Raji (cell line): ENCODE measurements at regions not wholly inside any gene's neighbourhood (a gene's known extent, or its start where the extent isn't known, plus 50 kb on each side); places are given as distances from the start of the nearest gene placed in this dataset.

Experiments used
- POLR2A ChIP-seq: IDR thresholded peaks from 2 replicates; pipeline ENCODE4 v1.6.1; 2011; ENCODE audit warnings: low read depth, low read length, control low read depth; ENCODE audit not compliant: insufficient read depth

- TF ChIP-seq POLR2A, result no peak
These were observed 218.4 kb downstream of the ANAPC1 start for GRCh38 chr2:111665551-111666116.

DNA sequence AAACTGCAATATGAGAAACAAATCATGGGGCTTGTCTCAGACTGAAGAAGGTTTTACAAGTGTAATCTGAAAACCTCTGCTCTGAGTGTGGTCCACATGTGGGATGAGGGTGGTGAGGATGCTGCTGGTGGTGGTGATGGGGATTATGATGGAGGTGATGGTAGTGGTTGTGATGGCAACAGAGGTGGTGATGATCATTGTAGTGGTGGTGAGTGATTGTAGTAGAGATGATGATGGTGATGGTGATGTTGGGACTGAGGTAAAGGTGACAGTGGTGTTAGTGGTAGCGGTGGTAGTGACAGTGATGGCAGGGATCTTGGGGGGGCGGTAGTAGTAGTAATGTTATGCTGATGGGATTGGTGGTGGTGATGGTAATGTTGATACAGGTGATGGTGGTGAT, 217.8 kb downstream of the ANAPC1 start:
- no peak for TF ChIP-seq POLR2A

- no peak for TF ChIP-seq POLR2A
These were observed 217.0 kb downstream of the ANAPC1 start for GRCh38 chr2:111667001-111667400.

DNA sequence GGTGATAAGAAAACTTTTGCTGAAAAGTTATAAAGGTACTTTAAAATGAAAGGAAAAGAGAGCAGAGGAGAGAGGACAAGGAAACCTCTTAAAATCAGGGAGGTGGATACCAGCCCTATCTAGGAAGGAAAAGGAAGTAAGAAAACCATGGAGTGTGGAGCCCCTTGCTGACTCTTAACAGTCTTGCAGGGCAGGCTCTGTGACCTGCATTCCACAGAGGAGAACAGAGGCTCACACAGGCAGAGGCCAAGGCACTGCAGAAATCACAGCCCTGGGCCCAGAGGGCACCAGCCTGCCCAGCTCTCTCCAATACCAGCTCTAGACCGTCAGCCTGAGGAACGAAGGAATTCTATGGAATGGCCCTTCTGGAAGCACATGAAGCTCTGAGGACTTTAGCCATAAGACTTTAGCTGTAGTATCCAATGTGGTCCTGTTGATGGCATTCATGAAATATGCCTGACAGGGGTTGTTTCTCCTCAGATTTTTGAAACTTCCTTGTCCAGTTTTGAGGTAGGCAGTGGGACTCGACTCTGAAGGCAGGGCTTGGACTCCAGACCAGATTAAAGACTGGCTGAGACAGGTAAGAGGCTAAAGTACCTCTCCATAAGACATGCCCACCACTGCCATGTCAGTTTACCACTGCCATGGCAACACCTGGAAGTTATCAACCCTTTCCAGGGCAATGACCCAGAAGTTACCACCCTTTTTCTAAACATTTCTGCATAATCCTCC, 216.3 kb downstream of the ANAPC1 start:
- TF ChIP-seq POLR2A, result no peak

DNA sequence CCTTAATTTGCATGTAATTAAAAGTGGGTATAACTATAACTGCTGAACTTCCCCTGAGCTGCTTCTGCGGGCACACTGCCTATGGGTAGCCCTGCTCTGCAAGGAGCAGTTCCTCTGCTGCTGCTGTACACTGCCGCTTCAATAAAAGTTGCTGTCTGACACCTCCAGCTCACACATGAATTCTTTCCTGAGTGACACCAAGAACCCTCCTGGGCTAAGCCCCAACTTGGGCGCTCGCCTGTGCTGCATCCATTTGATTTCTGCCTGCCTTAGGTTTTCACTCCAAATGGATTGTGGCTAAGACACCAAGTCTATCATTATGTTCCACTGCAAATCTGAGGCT, 215.7 kb downstream of the ANAPC1 start:
- peak; percentile 75 for TF ChIP-seq POLR2A

GRCh38 chr2:111668741-111669140, 215.3 kb downstream of the ANAPC1 start:
- peak; percentile 0; the same call in 1 of the 2 replicates for TF ChIP-seq POLR2A

DNA sequence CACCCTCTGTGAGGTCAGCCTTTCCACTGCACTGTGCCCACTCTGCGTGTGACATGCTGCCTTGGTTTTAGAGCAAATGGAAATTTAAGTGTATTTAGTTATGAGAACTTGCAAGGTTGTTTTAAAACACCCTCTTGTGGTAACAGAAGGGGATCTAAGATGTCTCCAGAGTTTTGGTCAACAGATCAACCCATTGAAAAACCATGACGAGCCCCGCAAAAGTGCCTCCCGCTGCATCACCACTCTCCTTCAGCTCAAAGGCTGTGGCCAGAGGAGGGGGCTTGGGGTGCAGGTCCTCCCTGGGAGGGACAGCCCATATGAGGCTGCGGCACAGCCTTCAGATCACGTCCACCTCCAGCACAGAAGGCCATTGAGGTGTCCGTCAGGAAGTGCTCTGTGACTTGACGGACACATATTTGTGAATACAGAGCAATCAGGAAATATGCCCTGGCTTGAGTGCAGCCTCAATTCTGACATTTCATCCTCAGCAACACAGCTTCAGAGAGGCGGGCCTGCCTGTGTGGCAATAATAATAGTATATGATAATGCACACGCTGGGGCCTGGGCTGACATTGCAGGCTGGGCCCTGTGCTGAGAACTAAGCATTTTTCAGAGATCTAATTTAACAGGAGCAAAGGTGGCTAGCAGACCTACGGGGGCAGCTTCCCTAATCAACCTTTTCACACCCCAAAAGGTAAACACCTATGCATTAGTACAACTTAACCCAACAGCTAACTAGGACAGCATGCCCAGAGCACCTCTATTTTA, 213.9 kb downstream of the ANAPC1 start:
- no peak for TF ChIP-seq POLR2A

- TF ChIP-seq POLR2A, result no peak; the same call in 1 of the 2 replicates
These were observed 213.2 kb downstream of the ANAPC1 start for GRCh38 chr2:111670776-111671175.

- TF ChIP-seq POLR2A, result no peak
These were observed 212.4 kb downstream of the ANAPC1 start for GRCh38 chr2:111671426-111672150.

DNA sequence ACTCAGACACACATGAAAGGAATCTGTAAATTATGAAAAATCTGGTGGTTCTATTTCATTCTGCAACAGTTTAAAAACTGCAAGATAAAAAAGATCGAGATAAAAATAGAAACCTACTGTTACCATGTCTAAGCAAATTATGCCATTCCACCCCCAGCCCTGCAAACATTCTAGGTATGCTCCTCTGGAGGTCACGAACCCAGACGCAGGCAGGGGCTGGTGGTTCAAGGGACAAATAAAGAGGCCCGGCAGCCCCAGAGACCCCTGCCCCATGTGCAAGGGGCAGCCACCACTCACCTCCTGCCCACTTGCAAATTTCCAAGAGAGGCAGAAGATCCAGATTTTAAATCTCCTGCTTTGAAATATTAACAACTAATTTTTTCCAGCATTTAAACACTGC, 210.5 kb downstream of the ANAPC1 start:
- TF ChIP-seq POLR2A, result no peak

DNA sequence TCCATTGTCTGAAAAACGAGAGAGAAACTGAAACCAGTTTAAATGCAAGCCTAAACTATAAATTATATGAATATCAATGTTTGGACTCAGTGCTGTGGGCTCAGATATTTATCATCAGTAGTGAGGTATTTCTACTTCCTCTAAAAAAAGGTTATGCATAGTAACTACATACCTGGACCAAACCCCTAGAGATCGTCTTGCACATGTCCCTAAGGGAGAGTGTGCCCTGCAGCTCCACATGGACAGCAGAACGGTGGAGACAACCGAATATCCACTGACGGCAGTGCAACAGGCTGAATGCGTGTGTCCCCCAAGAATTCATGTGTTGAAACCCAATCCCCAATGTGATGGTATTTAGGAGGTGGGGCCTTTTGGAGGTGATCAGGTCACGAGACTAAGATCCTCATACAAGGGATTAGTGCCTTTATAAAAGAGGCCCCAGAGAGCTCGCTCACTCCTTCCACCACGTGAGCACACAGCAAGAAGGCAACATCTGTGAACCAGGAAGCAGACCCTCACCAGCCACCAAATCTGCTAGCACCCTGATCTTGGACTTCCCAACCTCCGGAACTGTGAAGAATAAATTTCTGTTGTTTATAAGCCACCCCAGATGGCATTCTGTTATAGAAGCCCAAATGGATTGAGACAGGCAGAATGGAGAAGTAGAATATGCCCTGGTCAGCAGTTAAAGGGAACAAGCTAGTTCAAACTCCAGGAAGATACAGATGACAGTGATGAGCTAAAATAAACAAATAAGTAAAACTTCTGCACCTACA, 208.4 kb downstream of the ANAPC1 start:
- no peak for TF ChIP-seq POLR2A

DNA sequence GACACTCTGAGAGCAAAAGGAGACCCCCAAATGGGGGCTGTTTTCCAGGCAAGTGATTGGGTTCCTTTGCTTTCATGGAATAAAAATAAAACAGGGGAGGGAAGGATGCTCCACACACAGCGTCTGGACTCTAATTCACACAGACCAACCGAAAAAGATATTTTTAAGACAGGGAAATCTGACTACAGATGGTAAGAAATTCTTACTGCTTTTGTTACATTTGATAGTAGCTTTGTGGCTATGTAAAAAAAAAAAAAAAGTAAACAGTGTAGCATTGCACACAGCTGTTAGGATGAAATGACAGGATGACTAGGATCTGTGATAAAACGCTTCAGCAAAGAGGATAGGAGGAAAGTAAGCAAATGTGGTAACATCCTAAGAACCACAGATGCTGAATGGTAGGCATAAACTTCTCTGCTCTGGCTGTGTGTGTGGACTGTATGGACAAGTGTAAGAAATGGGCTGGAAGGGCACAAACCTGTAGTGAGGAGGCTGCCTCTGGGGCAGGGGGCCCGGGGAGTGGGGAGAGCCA, 207.6 kb downstream of the ANAPC1 start:
- TF ChIP-seq POLR2A, result no peak

GRCh38 chr2:111678161-111678560, 205.8 kb downstream of the ANAPC1 start:
- TF ChIP-seq POLR2A, result no peak

GRCh38 chr2:111678651-111679050, 205.3 kb downstream of the ANAPC1 start:
- TF ChIP-seq POLR2A, result no peak
